ENCODE measurements at regions not wholly inside any gene's neighbourhood (a gene's known extent, or its start where the extent isn't known, plus 50 kb on each side); places are given as distances from the start of the nearest gene placed in this dataset.

DNA sequence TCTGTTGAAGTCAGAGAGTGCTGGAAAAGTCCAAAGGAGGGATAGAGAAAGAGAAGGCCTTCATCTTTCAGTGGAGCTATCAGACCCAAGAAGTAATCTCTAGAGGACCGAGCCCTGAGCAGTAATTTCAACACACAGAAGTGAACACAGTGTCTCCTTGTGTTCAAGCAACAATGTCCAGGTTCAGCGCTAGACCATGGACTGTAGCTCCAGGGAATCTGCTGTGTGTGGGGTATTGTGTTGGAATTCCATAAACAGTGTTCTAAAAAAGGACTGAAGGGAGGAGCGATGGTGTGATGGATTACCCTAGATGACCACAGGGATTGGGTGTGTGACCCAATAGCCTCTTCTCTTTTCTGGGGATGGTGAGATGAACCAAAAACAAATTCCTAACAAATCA is 165.9 kb downstream of the BLID start:
- no peak for DNase-seq (ENCODE audit: low read depth in 4 of 4, low spot score in 3 of 4)

DNA sequence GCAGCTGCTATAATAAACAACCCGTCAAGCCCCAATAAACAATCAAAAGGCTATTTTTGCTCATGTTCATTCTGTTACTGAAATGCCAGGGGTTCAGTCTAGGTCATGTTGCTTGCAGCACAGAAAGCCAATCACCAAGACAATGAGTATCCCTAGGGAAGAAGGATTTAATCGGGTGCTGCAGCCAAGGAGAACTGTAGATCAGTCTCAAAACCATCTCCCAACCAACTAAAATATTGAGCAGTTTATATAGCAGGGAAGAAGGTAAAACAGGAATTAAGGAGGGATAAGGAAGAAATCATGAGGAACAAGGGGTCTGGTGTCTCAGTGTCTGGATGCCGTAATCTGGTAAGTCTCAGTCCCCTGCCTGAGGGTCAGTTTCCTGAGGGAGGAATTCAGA is 169.5 kb downstream of the BLID start:
- no peak for DNase-seq (ENCODE audit: low read depth in 4 of 4, low spot score in 3 of 4)

DNA sequence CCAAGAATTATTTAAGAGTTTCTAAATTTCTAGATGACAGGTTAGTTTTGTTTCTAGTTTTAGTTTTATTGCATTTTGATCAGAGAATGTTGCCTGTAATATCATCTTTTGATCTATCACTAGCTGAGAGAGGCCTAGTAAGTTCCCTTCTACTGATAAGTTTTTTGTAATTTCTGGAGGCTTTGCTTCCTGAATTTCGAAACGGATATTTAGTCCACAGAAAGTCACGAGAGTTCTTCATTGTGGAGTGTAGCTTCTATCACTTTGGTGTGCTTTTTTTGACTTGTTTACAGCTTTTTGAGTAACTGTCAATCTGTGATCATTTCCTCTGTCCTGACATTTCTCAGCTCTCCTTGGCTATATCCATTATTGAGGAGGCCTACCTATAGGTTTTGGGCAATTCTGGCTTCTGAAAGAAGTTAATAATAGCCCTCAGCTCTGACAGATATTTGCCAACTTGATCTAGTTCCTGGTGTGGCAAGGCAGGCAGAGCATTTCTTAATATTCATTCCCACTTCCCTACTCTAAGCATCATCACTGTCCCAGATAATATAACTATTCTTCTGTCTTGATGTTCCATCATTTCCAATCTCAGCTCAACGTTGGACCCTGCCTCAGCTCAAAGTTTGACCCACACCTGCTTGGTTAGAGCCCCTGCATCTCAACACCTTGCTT is 171.3 kb downstream of the BLID start:
- DNase-seq (ENCODE audit: low read depth in 4 of 4, low spot score in 3 of 4) = no peak

DNA sequence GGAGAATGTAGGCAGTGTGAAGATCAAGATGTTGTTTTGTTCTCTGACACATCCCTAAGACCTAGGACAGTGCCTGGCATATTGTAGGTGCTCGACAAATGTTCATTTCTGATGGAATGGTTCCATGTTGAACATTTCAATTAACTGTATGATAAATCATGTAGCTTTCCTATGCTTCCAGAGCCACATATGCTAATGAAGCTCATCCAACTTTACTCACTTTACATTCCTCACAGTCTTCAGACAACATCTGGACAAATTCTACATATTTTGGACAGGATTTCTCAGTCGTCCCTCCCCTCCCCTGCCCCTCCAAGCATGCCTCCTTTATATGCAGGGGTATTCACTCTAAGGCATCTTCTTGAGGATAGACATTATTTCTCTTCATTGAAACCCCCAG is 177.9 kb downstream of the BLID start:
- no peak for DNase-seq (ENCODE audit: low read depth in 4 of 4, low spot score in 3 of 4)

DNA sequence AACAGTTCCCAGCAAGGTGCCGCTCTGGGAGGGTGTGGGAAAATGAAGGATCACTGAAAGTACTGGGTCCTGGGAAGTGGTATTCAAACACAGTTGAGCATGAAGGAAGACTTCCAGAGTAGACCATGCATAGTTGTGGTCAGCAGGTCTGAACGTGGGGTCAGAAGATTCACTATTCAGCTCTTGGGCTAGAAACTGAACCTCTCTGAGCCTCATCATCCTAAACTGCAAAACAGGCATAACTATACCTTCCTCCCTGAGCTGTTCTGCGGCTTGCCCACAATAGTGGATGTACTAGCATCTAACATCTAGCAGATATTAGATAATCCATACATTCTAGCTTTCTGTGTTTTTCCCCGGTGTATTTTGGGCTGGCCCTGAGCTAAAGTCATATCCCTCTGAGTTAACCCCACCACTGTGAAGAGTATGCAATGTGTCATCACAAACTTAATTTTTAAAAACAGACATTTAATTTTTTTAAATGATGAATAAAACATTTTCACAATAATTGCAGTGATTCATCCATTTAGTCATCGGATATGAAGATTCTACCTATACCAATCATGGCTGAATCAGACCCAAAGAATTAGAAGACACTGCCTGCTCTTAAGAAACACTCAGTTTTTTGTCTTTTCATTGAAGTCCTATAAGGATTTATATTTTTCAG is 179.1 kb downstream of the BLID start:
- no peak for DNase-seq (ENCODE audit: low read depth in 4 of 4, low spot score in 3 of 4)

DNA sequence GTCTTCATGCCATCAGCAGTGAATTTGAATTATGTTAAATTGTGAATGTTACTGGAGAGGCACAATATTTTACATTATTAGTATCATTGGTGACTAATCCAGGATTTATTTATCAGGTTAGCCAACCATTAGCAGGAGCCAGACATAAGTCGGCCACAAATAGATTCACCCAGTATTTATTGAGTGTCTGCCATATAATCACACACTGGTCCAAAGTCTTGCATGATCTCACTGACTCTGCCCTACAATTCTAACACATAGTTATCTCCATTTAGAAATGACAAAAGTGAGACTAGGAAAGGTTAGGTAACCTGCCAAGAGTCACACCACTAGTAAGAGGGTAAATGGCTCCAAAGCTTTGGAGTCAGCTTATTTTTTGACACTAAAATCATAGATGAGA is 179.6 kb downstream of the BLID start:
- DNase-seq (ENCODE audit: low read depth in 4 of 4, low spot score in 3 of 4) = no peak

DNA sequence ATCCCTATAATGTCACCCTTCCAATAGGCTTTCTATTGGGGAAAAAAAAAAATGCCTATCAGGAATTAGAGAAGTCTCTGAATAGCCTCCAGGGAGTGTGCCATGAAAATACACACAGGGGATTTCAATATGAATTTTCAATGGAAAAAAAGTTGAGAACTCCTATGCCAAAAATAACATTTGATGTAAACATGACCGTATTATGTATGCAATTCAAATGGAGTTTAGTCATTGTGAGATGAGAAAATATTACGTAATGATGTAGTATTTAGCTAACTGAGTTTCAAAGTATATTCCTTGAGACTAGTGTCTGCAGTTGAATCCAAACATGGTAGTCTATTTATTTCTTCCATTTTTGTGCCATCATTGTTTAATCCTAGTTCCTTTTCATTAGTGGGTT is 182.3 kb downstream of the BLID start:
- no peak for DNase-seq (ENCODE audit: low read depth in 4 of 4, low spot score in 3 of 4)

DNA sequence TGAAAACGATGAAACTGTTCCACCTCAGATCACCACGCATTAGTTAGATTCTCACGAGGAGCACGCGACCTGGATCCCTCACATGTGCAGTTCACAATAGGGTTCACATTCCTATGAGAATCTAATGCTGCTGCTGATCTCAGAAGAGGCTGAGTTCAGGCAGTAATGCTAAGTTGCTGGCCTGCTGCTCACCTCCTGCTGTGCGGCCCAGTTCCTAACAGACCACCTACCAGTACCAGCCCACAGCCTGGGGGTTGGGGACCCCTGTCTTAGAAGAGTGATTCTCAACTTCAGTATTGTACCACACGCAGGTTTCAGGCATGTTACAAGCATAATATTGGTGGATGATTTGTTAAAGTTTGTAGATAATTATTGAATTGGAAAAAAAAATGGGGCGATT is 182.7 kb downstream of the BLID start:
- no peak for DNase-seq (ENCODE audit: low read depth in 4 of 4, low spot score in 3 of 4)

DNA sequence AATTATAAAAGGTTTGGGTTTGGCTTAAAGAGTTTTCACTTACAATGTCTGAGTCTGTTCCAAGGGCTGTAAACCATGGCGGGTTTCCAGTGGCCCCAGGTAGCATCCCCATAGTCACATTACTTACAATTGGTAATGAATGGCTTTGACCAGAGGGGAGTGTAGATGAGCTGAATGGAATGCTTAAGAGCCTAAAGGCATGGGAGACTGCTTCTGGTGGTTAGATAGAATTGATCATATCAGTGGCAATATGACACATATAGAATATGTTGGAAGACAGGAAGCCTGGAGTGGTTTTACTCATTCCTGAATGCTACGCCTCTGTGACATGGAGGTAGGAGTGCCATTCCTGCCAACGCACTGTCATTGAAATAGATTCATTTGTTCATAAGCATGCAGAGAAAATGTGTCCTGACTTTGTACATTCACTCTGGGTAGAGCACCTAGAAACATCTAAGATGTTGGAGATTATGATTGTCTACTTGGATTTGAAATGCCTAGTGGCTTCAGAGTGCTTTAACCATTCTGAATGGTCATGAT is 183.3 kb downstream of the BLID start:
- DNase-seq (ENCODE audit: low read depth in 4 of 4, low spot score in 3 of 4) = no peak

DNA sequence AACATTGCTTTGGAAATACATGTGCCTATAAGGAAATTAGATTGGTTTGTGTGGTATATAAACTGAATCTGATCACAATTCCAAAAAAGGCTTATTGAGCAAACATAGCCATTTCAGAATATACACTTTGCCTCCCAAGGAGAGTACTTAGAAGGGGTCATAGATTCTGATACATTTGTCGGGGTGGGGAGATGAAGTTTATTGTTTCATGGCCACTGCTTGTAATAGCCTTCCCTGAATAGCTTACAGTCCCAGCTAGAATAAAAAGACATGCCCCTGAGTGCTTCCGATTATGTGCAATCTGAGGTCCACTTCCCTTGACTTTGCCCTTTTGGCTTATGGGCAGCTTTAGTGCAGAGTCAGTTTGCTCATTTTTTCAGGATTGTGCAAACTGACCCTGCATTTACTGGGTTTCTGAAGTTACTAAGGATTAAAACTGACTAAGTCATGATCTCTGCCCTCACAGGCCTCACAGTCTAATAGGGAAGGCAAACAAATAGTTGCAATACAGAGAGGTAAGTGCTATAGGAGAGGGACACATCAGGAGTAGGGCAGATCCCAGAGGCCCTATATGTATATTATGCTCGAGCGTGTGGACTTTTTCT is 184.2 kb downstream of the BLID start:
- DNase-seq (ENCODE audit: low read depth in 4 of 4, low spot score in 3 of 4) = no peak

DNA sequence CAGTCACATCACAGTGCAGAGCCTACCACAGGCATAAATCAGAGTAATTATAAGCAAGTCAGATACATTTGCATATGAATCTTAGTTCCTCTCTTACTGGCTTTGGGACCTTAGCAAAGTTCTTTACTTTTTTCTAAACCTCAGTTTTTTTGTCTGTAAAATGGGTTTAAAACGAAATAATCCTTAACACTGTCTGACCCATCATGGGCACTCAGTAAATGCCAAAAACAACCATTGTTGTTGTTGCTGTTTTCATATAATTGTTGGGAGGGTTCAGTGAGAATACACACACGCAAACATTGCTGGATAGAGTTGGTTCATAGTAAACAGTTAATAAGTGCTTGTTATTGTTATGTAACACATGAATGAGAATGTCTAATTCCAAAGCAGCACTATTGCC is 184.9 kb downstream of the BLID start:
- DNase-seq (ENCODE audit: low read depth in 4 of 4, low spot score in 3 of 4) = no peak

DNA sequence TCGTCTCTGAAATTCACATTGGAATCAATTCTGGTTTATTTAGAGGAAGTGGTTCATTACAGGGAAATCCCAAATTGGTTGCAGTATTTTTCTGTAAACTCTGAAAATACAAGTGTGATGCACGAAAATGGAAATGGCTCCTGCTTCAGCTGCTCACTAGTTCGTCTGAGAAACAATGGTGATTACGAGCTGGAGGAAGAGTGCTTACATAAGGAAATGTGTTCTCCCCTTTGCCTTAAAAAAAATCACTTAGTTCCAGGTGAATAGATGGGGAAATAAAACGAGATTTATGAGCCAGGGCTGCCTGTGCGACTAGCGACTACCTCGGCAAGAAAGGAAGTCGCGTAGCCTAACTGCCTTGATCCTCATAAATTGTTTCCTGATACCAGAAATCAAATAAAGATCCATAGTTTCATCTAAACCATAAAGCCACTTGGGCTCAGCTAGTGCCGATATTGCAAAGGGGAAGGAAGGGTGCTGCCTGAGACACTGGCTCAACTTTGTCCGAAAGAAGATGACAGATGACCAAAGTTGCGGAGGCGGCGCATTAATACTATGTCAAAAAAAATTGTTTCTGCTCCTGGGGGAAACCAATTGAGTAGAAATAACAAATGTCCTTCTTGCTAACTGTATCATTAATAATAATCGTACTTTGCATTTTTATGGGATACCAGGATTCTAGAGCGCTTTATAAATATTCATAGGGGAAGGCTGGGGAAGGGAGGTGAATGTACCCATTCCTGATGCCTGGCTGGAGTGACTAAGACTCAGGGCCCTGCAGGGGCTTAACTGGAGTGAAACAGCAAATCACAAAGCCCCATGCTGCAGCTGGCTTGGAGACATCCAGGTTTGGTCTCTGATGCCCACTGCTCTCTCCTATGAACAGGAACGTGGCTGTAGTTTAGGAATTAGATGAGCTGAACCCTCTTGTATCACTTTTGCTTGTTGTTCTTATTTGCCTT is 185.7 kb downstream of the BLID start:
- peak; percentile 57 to 85 (median 71) for DNase-seq (ENCODE audit: low read depth in 4 of 4, low spot score in 3 of 4)

DNA sequence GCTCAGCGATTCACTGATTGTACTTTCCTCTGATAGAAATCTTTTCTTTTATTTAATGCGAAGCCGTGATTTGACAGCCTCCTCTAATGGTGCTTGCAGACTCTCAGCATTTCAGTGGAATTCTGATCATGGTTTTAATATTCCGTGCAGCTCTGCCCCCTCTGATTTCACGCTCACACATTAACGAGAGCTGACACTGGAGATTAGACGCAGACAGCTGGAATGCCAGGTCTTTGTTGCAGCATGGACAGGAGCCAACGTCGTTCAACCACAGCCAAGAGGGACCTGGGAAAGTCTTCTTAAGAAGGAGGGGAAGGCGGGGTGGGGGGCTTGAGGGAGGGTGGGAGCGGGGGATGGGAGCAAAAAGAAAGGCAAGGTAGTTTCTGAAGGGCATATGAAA is 186.4 kb downstream of the BLID start:
- DNase-seq (ENCODE audit: low read depth in 4 of 4, low spot score in 3 of 4) = peak in 3 of 4 donors; percentile 42 to 54 (median 49)

DNA sequence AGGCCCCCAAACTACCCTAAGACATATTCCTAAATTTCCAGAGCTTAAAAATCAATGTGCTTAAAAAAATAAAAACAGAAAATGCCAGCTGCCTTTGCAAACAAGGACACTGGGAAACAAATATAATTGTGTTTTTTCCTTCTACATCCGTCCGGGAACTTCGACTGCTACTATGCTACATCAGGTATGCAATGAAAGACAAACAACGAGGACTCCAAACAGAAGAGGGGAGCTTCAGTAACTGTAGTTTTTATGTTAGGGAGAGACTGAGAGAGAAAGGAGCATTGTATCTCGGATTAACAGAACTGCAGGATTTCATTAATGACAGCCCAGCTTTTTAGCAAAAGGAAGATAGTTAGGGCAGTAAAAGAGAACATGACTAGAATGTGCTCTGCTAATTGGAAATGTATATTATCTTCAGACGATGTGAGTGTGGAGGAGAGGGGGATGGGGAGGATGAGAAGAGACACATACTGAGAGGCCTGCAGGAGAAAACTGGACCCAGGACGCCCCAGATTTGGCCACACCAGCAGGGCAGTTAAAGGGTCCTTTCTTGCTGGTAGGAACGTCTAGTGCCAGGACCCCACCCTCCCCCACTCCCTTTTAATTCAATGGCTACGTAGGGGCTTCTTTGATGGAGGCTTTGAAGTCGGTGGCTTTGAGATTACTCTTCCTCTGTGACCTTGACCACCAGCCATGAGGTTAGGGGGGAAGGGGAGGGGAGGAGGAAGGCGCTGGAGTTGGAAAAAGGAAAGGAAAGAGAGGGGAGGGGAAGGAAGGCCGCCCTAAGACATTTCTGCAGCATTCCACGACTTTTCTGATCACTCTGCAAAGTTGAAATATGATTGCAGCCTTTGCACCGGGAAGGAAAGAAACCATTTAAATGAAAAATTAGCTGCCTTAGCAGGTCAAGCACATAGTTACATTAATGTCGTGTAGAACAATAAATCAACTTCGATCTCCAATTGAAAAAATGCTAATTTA is 187.1 kb downstream of the BLID start:
- peak in 2 of 4 donors; percentile 46 to 48 for DNase-seq (ENCODE audit: low read depth in 4 of 4, low spot score in 3 of 4)

DNA sequence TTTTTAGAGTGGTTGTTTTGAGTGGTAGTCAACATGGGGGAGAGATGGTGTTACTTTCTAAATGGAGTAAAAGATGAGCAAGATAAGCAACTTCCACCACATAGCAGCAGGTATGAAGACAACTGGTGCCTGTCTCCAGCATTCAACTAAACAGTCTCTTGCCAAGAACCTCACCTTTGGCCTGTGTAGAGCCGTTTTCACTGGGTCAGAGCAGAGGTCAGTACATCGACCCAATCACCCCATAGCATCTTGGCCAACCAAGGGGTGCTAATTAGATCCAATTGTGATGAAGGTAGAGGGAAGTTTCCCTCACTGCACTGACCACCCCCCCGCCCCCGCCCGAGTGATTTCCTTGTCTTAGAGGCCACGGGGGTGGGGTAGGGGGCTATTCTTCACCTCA is 188.2 kb downstream of the BLID start:
- no peak for DNase-seq (ENCODE audit: low read depth in 4 of 4, low spot score in 3 of 4)

DNA sequence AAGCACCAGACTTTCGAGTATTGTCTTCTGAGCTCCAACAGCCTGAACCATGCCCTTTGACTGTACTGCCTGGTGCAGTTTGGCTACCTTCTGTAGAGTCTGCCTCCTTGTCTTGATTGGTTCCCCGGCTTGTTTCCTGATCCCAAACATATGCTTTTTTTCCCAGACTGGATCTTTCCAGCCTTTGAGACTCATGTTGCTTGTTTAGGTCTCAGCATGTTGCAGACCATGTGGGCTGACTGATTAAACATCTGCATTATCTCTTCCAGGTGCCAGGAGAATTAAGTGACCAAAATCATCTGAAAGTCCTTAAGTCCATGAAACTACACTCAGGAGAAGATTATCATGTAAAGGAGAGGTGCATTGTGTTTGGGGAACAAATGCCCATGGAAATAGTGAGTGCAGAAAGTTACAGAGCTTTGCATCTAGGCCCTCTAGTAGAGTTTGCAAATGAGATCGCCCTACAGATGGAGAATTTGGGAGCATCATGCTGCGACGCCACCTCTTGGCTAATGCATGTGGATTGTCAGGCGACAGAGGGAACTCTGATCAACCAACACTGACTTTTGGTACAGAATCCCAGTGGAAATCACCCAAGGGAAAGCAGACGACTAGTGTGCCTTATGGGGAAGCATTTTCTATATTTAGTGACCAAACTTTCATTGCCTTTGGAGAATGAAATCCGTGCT is 188.8 kb downstream of the BLID start:
- no peak for DNase-seq (ENCODE audit: low read depth in 4 of 4, low spot score in 3 of 4)

DNA sequence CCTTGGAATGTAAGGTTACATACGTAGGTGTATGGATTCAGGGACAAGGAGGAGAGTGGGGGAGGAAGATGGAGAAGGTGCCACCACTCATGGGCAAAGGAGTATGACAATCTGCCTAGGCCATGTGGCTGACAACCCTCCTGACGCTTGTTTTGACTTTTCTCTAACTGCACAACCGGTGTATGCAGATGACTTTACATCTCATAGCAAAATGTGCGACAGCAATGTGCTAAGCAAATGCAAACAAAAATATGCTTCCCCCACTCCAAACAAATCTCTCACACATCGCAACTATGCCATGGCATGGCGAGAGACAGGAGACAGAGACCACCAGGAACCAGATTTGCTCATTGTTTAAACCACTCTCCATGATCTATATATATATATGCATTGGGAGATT is 191.8 kb downstream of the BLID start:
- no peak for DNase-seq (ENCODE audit: low read depth in 4 of 4, low spot score in 3 of 4)

DNA sequence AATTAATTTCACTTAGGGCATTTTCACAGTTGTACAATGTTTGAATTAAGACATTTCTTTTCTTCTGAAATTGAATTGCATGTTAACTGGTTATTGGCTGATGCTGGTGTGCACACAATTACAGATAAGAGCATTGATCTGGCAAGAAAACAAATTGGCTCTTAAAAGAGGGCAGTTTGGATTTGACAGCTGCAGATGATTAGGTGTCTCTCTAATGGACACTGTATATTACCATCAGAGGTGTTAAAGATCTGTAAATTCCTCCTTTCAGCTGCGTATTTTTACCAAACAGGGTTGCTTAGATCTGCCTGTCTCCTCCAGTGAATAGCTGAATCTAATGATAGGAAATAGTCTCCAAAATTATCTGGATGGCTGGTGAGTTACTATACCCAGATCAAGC is 198.5 kb downstream of the BLID start:
- DNase-seq (ENCODE audit: low read depth in 4 of 4, low spot score in 3 of 4) = no peak

DNA sequence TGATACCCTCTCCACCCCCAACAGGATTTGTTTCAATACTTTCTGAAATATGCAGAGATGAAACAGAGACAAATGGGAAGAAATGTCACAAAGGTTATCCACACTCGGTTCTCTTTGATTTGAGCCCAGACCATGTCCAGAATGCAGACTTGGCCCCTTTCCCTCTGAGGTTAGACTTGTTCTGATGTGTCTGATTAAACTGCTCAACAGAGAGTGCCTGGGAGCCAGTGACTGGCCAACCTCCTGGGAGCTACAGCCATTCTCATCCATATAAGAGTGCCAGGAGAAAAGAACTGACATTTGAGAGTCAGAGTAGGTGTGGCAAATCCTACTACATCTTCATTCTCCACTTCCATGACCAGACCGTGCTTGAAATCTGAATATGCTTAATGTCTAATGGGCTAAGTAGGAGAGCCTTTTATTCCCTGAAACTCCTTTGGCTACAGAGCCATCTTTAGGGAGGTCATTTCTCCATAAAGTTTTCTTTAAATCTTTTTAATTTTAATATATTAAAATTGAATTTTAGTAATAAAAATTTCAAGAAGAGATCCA is 201.4 kb downstream of the BLID start:
- no peak for DNase-seq (ENCODE audit: low read depth in 4 of 4, low spot score in 3 of 4)

Measured in left renal pelvis (tissue), 4 donors.